Central memory CD8-positive, alpha-beta T cell (primary cell): ENCODE measurements at regions not wholly inside any gene's neighbourhood (a gene's known extent, or its start where the extent isn't known, plus 50 kb on each side); places are given as distances from the start of the nearest gene placed in this dataset.

Source experiments
- ATAC-seq: fragments of 150-1000 bp; cut with Tn5 transposase; replicated peaks from 2 replicates; pipeline ENCODE4 v1.10.0; 2022; ENCODE audit warnings: mild to moderate bottlenecking, moderate FRiP score, moderate number of reproducible peaks; ENCODE audit not compliant: poor library complexity, severe bottlenecking; ENCODE audit errors: extremely low read depth
- DNase-seq, 2 donors: peaks; one replicate each; pipeline ENCODE4 v3.0.0; 2021; ENCODE audit warnings: low spot score in 2 of 2
- H3K27ac Mint-ChIP-seq: one replicate; pipeline ENCODE4 v1.8.0; 2022; ENCODE audit warnings: low read depth, mild to moderate bottlenecking, moderate library complexity, mixed read lengths
- H3K27me3 Mint-ChIP-seq: one replicate; pipeline ENCODE4 v1.8.0; 2022; ENCODE audit warnings: mixed read lengths
- H3K36me3 Mint-ChIP-seq: one replicate; pipeline ENCODE4 v1.8.0; 2022; ENCODE audit warnings: mild to moderate bottlenecking, moderate library complexity, mixed read lengths; ENCODE audit not compliant: insufficient read depth
- H3K4me1 Mint-ChIP-seq: one replicate; pipeline ENCODE4 v1.8.0; 2022; ENCODE audit warnings: mixed read lengths
- H3K4me3 Mint-ChIP-seq: one replicate; pipeline ENCODE4 v1.8.0; 2022; ENCODE audit warnings: mild to moderate bottlenecking, moderate library complexity, mixed read lengths
- H3K9me3 Mint-ChIP-seq: one replicate; pipeline ENCODE4 v1.8.0; 2022; ENCODE audit warnings: mixed read lengths

GRCh38 chr6:93120154-93120742 lies 299.1 kb downstream of the EPHA7 start:
- DNase-seq (no peak), ATAC-seq (no peak)
- no peak overlapping the region for H3K4me3 Mint-ChIP-seq
- no peaks in the 10 kb centered on the region for H3K36me3 Mint-ChIP-seq
- H3K4me1 Mint-ChIP-seq = no peaks in the 10 kb centered on the region
- peaks cover 23% of the 10 kb centered on the region for H3K9me3 Mint-ChIP-seq
- no peaks in the 10 kb centered on the region for H3K27me3 Mint-ChIP-seq
- no peak overlapping the region for H3K27ac Mint-ChIP-seq

GRCh38 chr6:93105907-93106306 lies 313.5 kb downstream of the EPHA7 start:
- Mint-ChIP-seq H3K27me3 (no peaks in the 10 kb centered on the region), H3K27ac (no peak overlapping the region), H3K4me3 (no peak overlapping the region), H3K4me1 (no peaks in the 10 kb centered on the region), H3K9me3 (peaks cover 20% of the 10 kb centered on the region), H3K36me3 (no peaks in the 10 kb centered on the region)
- DNase-seq (no peak), ATAC-seq (no peak)

- Mint-ChIP-seq H3K27ac (no peak overlapping the region), H3K4me3 (no peak overlapping the region), H3K36me3 (no peaks in the 10 kb centered on the region), H3K9me3 (peaks cover 26% of the 10 kb centered on the region), H3K27me3 (no peaks in the 10 kb centered on the region), H3K4me1 (no peaks in the 10 kb centered on the region)
- DNase-seq = no peak
- ATAC-seq = no peak
Measured at GRCh38 chr6:93105017-93105416, 314.3 kb downstream of the EPHA7 start.

DNA sequence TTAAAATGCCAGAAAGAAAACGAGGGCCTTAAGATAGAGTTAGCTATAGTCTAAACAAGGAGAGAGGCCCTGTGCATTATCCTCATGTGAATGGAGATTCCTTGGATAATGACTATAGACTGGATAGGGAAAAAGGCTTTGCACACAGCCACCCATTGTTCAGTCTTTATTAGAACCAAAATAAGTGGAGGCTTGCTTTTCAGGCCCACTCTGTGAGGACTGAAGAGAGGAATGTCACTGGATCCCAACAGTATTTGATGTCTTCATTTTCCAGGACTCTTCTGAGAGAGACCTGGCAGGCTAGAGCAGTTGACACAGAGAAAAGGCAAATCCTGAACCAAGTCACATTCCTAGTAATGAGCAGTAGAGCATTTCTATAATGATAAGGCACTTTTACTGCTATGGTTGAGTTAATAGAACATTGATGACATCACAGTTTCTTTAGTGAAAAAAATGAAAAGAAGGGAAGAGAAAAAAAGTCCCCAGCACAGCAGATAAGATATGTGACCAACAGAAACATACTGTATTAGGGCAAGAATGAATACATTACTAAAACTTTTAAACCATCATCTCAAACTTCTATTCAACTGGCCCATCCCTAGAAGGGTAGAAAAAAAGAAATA lies 315.1 kb downstream of the EPHA7 start:
- DNase-seq (no peak), ATAC-seq (no peak)
- no peaks in the 10 kb centered on the region for H3K4me1 Mint-ChIP-seq
- peaks cover 26% of the 10 kb centered on the region for H3K9me3 Mint-ChIP-seq
- no peaks in the 10 kb centered on the region for H3K36me3 Mint-ChIP-seq
- no peak overlapping the region for H3K27ac Mint-ChIP-seq
- no peak overlapping the region for H3K4me3 Mint-ChIP-seq
- H3K27me3 Mint-ChIP-seq = no peaks in the 10 kb centered on the region

DNA sequence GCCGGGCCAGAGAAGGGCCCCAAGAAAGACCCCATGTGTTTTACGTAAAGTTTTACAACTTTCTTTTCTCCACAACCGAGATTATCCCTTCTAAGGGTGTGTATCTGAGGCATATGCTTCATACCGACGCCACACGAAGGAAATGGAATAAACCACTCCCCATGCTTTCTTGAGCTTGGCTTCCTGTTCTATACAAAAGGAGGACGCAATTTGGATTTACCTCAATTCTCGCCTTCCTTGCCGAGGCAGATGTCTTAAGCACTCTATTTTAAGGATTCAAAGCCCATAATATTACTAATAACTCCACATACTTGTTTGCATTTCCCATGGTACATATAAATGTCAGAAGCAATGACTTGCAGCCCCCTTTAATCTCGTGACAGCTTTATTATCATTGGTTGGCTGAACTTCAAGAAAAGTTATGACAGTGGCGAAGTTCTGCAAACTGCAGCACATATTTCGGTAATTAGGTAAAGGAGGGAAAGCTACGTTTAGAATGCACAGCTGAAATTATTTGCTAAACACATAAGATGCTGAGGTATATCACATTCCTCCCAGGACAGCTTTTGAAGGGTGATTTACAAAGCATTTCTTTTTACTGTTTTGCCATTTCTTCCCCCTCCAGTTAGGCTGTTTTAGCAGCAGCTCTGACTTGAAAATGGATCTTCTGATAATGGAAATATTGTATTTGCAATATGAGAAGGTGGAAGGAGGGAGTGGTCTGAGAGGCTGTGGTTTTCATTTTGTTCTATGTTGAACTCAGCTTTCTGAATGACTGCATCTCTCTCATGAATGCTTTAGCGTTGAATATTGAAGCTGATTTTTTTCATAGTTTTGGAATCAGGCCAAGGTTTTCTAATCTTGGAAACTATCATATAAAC lies 330.5 kb downstream of the EPHA7 start:
- no peaks in the 10 kb centered on the region for H3K27me3 Mint-ChIP-seq
- DNase-seq (no peak), ATAC-seq (no peak)
- H3K4me3 Mint-ChIP-seq = no peak overlapping the region
- no peaks in the 10 kb centered on the region for H3K36me3 Mint-ChIP-seq
- no peaks in the 10 kb centered on the region for H3K4me1 Mint-ChIP-seq
- no peaks in the 10 kb centered on the region for H3K9me3 Mint-ChIP-seq
- H3K27ac Mint-ChIP-seq = no peak overlapping the region

- Mint-ChIP-seq H3K27ac (no peak overlapping the region), H3K4me3 (no peak overlapping the region), H3K36me3 (no peaks in the 10 kb centered on the region), H3K27me3 (no peaks in the 10 kb centered on the region), H3K4me1 (no peaks in the 10 kb centered on the region), H3K9me3 (no peaks in the 10 kb centered on the region)
- ATAC-seq (no peak), DNase-seq (no peak)
Measured at GRCh38 chr6:93087606-93088005, 331.8 kb downstream of the EPHA7 start.

GRCh38 chr6:93086351-93086750 lies 333.0 kb downstream of the EPHA7 start:
- ATAC-seq = no peak
- no peaks in the 10 kb centered on the region for H3K36me3 Mint-ChIP-seq
- H3K27me3 Mint-ChIP-seq = no peaks in the 10 kb centered on the region
- no peak overlapping the region for H3K4me3 Mint-ChIP-seq
- no peak for DNase-seq
- H3K9me3 Mint-ChIP-seq = no peaks in the 10 kb centered on the region
- H3K27ac Mint-ChIP-seq = no peak overlapping the region
- no peaks in the 10 kb centered on the region for H3K4me1 Mint-ChIP-seq

DNA sequence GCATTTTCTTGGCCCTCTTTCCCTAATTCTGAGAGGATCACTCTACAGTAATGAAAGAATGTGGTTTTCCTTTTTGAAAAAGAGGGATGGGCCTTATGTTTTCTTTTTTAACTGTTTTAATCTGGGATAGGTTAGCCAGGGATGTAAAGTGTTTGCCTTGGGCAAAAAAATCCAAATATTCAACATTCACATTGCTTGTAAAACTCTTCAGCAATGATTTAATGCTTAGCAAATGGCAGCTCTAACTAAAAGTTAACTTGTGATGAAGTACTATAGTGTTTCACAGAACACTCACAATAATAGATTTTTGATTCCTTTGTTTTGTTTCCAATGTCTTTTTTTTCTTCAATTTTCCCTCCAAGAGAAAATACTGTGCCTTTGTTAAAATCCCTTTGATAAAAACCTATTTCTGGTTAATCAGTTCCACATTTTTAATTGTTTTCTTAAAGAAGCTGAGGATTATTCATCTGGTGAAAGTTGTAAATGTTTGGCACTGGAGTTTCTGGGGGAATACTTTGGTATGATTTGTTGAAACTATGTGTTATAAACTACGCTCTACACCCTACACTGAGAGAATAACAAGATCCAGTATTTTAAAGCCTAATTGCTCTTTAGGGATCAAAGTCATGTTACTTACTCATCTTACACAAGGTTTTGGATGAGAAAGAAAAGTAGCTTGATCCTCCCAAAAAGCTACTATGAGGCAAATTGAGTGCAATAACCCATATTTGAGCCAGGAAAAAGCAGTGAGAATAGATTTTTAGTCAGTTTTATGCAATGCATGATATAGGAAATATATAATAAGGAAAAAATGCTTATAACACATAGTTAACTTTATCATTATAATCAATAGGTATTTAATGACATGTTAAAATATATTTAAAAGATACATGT lies 335.8 kb downstream of the EPHA7 start:
- H3K9me3 Mint-ChIP-seq = peaks cover 11% of the 10 kb centered on the region
- no peak overlapping the region for H3K27ac Mint-ChIP-seq
- H3K4me3 Mint-ChIP-seq = no peak overlapping the region
- ATAC-seq (no peak), DNase-seq (no peak)
- H3K36me3 Mint-ChIP-seq = no peaks in the 10 kb centered on the region
- H3K4me1 Mint-ChIP-seq = no peaks in the 10 kb centered on the region
- no peaks in the 10 kb centered on the region for H3K27me3 Mint-ChIP-seq

- H3K4me1 Mint-ChIP-seq = no peaks in the 10 kb centered on the region
- H3K36me3 Mint-ChIP-seq = no peaks in the 10 kb centered on the region
- H3K27me3 Mint-ChIP-seq = no peaks in the 10 kb centered on the region
- H3K9me3 Mint-ChIP-seq = peaks cover 11% of the 10 kb centered on the region
- H3K27ac Mint-ChIP-seq = no peak overlapping the region
- no peak overlapping the region for H3K4me3 Mint-ChIP-seq
- DNase-seq (no peak), ATAC-seq (no peak)
Measured at GRCh38 chr6:93081901-93082300, 337.5 kb downstream of the EPHA7 start.

DNA sequence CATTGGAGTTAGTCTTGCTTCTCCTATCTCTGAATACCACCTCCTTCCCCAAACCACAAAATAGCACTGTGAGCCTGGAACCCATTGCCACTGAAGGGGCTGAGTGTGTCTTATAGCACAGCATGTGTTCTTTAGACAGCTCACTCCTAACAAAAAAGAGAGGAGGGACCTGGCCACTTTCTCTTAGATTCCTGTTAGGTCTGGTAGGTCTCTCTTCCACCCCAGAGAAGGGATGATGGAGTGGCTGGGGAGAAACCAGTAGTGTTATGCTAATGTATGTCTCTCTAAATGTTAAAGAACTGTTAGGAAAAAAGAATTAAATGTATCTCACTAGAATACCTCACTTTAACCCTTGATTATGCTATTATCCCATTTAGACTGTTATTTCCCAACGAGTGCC lies 340.3 kb downstream of the EPHA7 start:
- Mint-ChIP-seq H3K9me3 (peaks cover 11% of the 10 kb centered on the region), H3K27ac (no peak overlapping the region), H3K27me3 (no peaks in the 10 kb centered on the region), H3K4me1 (no peaks in the 10 kb centered on the region), H3K4me3 (no peak overlapping the region), H3K36me3 (no peaks in the 10 kb centered on the region)
- DNase-seq (no peak), ATAC-seq (no peak)

- Mint-ChIP-seq H3K27ac (no peak overlapping the region), H3K4me1 (no peaks in the 10 kb centered on the region), H3K9me3 (peaks cover 5% of the 10 kb centered on the region), H3K4me3 (no peak overlapping the region), H3K36me3 (no peaks in the 10 kb centered on the region), H3K27me3 (no peaks in the 10 kb centered on the region)
- ATAC-seq (no peak), DNase-seq (no peak)
Measured at GRCh38 chr6:93073811-93074210, 345.5 kb downstream of the EPHA7 start.

GRCh38 chr6:93069856-93070255 lies 349.5 kb downstream of the EPHA7 start:
- ATAC-seq (no peak), DNase-seq (no peak)
- Mint-ChIP-seq H3K36me3 (no peaks in the 10 kb centered on the region), H3K27ac (no peak overlapping the region), H3K4me1 (no peaks in the 10 kb centered on the region), H3K27me3 (no peaks in the 10 kb centered on the region), H3K9me3 (peaks cover 13% of the 10 kb centered on the region), H3K4me3 (no peak overlapping the region)
